Endothelial cell (in vitro differentiated cells): ENCODE measurements at regions not wholly inside any gene's neighbourhood (a gene's known extent, or its start where the extent isn't known, plus 50 kb on each side); places are given as distances from the start of the nearest gene placed in this dataset.

Experiments used
- DNase-seq: peaks from one replicate; pipeline ENCODE4 v3.0.0; 2021; ENCODE audit warnings: low spot score
- H3K27ac Mint-ChIP-seq: one replicate; pipeline ENCODE4 v1.8.0; 2021; ENCODE audit warnings: mixed read lengths, inconsistent platforms; ENCODE audit not compliant: unreplicated experiment
- H3K27me3 Mint-ChIP-seq: one replicate; pipeline ENCODE4 v1.8.0; 2021; ENCODE audit warnings: mild to moderate bottlenecking, moderate library complexity, mixed read lengths, inconsistent platforms; ENCODE audit not compliant: unreplicated experiment
- H3K36me3 Mint-ChIP-seq: one replicate; pipeline ENCODE4 v1.8.0; 2021; ENCODE audit warnings: mild to moderate bottlenecking, low read depth, mixed read lengths, inconsistent platforms; ENCODE audit not compliant: unreplicated experiment
- H3K4me1 Mint-ChIP-seq: one replicate; pipeline ENCODE4 v1.8.0; 2021; ENCODE audit warnings: mild to moderate bottlenecking, mixed read lengths, inconsistent platforms; ENCODE audit not compliant: unreplicated experiment
- H3K4me3 Mint-ChIP-seq: one replicate; pipeline ENCODE4 v1.8.0; 2021; ENCODE audit warnings: mild to moderate bottlenecking, mixed read lengths, inconsistent platforms; ENCODE audit not compliant: unreplicated experiment
- H3K9me3 Mint-ChIP-seq: one replicate; pipeline ENCODE4 v1.8.0; 2021; ENCODE audit warnings: mixed read lengths, inconsistent platforms; ENCODE audit not compliant: unreplicated experiment
- TF ChIP-seq, protein P1 (sequence below): fragments of 200-600 bp; sonication (generic); IDR thresholded peaks from one replicate; pipeline ENCODE4 v1.5.0; 2021; ENCODE audit warnings: antibody characterized with exemption; ENCODE audit not compliant: unreplicated experiment

DNA sequence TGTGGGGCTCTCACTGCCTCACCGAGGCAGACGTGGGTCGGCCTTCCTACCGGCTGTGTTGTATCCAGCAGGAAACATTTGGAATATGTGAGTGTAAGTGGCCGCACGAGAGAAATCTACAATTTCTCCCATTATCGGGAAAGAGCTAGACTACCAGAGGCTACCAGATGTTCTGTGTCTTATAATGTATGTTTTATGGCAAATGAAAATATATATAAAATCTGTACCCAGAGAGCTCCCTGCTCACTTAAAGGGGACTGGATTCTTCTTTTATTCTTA lies 69.5 kb upstream of the PITX1 start:
- no peak for DNase-seq
- Mint-ChIP-seq H3K4me3 (no peak overlapping the region), H3K9me3 (no peaks in the 10 kb centered on the region), H3K36me3 (no peaks in the 10 kb centered on the region), H3K27ac (no peak overlapping the region), H3K4me1 (no peaks in the 10 kb centered on the region), H3K27me3 (peaks cover 2% of the 10 kb centered on the region)
- TF ChIP-seq, protein P1, sequence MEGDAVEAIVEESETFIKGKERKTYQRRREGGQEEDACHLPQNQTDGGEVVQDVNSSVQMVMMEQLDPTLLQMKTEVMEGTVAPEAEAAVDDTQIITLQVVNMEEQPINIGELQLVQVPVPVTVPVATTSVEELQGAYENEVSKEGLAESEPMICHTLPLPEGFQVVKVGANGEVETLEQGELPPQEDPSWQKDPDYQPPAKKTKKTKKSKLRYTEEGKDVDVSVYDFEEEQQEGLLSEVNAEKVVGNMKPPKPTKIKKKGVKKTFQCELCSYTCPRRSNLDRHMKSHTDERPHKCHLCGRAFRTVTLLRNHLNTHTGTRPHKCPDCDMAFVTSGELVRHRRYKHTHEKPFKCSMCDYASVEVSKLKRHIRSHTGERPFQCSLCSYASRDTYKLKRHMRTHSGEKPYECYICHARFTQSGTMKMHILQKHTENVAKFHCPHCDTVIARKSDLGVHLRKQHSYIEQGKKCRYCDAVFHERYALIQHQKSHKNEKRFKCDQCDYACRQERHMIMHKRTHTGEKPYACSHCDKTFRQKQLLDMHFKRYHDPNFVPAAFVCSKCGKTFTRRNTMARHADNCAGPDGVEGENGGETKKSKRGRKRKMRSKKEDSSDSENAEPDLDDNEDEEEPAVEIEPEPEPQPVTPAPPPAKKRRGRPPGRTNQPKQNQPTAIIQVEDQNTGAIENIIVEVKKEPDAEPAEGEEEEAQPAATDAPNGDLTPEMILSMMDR = no peak

GRCh38 chr5:135102716-135103574 lies 68.9 kb upstream of the PITX1 start:
- H3K9me3 Mint-ChIP-seq = no peaks in the 10 kb centered on the region
- no peaks in the 10 kb centered on the region for H3K36me3 Mint-ChIP-seq
- H3K27ac Mint-ChIP-seq = no peak overlapping the region
- H3K27me3 Mint-ChIP-seq = no peaks in the 10 kb centered on the region
- H3K4me1 Mint-ChIP-seq = no peaks in the 10 kb centered on the region
- no peak overlapping the region for H3K4me3 Mint-ChIP-seq
- DNase-seq = no peak
- TF ChIP-seq, protein P1 = no peak

DNA sequence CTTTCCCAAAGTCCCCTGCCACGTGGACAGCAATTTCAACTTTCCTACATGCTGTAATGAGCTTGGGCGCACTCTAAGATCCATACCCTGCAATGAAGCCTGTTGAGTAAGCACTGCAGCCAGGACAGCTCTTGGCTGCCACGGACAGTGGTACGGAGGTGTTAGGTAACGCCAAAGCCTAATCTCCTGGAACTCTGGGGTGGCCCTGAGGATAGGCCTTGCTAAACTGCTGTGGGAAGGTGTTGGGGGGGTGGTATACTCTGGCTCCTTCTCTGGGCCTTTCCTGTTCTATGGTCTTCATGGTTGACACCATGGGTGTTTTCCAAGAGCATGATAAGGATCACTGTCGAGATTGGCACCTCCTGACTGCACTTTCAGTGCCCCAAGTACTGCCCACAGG lies 66.4 kb upstream of the PITX1 start:
- Mint-ChIP-seq H3K4me1 (no peaks in the 10 kb centered on the region), H3K4me3 (no peak overlapping the region), H3K36me3 (no peaks in the 10 kb centered on the region), H3K27ac (no peak overlapping the region), H3K9me3 (no peaks in the 10 kb centered on the region), H3K27me3 (no peaks in the 10 kb centered on the region)
- no peak for DNase-seq
- TF ChIP-seq, protein P1 = no peak

GRCh38 chr5:135100011-135100410 lies 66.0 kb upstream of the PITX1 start:
- DNase-seq = no peak
- TF ChIP-seq, protein P1 = no peak
- no peaks in the 10 kb centered on the region for H3K4me1 Mint-ChIP-seq
- H3K27me3 Mint-ChIP-seq = peaks cover 2% of the 10 kb centered on the region
- H3K27ac Mint-ChIP-seq = no peak overlapping the region
- no peak overlapping the region for H3K4me3 Mint-ChIP-seq
- no peaks in the 10 kb centered on the region for H3K36me3 Mint-ChIP-seq
- no peaks in the 10 kb centered on the region for H3K9me3 Mint-ChIP-seq

DNA sequence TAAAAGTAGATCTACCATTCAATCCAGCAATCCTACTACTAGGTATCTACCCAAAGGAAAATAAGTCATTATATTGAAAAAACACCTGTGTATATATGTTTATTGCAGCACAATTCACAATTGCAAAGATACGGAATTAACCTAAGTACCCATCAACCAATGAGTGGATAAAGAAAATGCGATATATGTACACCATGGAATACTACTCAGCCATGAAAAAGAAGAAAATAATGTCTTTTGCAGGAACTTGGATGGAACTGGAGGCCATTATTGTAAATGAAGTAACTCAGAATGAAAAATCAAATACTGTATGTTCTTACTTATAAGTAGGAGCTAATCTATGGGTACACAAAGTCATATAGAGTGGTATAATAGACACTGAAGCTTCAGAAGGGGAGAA lies 63.4 kb upstream of the PITX1 start:
- Mint-ChIP-seq H3K27ac (no peak overlapping the region), H3K4me3 (no peak overlapping the region), H3K4me1 (no peaks in the 10 kb centered on the region), H3K36me3 (no peaks in the 10 kb centered on the region), H3K9me3 (no peaks in the 10 kb centered on the region), H3K27me3 (peaks cover 2% of the 10 kb centered on the region)
- DNase-seq = no peak
- TF ChIP-seq, protein P1 = no peak
